RWPE1 (cell line): ENCODE measurements at regions not wholly inside any gene's neighbourhood (a gene's known extent, or its start where the extent isn't known, plus 50 kb on each side); places are given as distances from the start of the nearest gene placed in this dataset.

Experiments used
- CTCF ChIA-PET: fragments of 350-600 bp; sonication (Branson Sonifier 250); formaldehyde crosslinking; extraction: SDS; loops from one replicate; lab custom pipeline; 2021; lab: Yijun Ruan, JAX
- POLR2A ChIA-PET: fragments of 400-600 bp; formaldehyde crosslinking; extraction: SDS; loops from one replicate; lab custom pipeline; 2020; ENCODE audit warnings: antibody characterized with exemption; ENCODE audit not compliant: low non-redundant PET; lab: Yijun Ruan, JAX
- DNase-seq: peaks from one replicate; pipeline ENCODE4 v3.0.0; 2012; ENCODE audit warnings: low spot score
- H3K27ac ChIP-seq: fragments of 450-650 bp; 2 replicates; pipeline ENCODE4 v1.5.1; 2017
- TF ChIP-seq, protein P1 (sequence below): fragments of 450-650 bp; conservative IDR thresholded peaks from 2 replicates; pipeline ENCODE4 v1.5.1; 2017; ENCODE audit warnings: low read depth, mild to moderate bottlenecking

DNA sequence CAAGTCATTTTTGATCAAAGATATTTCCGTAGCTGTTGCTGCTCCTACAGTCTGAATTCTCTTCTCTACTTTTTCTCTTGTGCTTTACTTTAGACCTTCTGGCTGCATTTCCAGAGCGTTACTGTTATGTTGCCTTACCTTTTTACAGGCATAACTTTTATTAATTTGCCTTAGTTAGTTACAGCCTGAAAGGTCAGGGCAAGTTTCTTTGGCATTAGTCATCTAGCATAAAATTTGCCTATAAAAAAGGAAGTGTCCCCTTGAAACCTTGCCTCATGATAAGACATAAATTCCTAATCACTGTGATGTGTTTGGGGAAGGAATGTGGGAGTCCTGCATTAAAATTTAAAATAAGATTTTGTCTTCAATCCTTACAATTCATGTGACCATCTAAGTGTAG is 618.5 kb downstream of the NR2F2 start:
- POLR2A ChIA-PET: no interaction called here

DNA sequence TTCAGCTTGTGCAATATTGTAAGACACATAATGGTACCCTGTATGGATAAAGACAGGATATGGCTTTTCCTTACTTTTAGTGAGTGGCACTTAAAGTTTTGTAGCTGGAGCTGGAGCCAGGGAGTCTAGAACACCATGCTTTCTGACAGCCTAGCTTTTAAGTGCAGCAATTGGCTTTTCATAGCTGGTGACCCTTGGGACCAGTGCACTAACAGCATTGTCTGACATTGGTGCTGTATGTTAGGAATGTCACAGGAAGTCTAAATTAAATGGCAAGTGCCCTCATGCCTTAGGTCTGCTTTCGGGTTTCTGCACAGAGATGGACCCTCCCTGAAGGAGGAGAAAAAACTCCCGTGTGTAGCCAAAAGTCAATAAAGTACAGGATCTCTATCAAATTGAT is 628.2 kb downstream of the NR2F2 start:
- DNase-seq: no peak
- POLR2A ChIA-PET: no interaction called here
- TF ChIP-seq, protein P1, sequence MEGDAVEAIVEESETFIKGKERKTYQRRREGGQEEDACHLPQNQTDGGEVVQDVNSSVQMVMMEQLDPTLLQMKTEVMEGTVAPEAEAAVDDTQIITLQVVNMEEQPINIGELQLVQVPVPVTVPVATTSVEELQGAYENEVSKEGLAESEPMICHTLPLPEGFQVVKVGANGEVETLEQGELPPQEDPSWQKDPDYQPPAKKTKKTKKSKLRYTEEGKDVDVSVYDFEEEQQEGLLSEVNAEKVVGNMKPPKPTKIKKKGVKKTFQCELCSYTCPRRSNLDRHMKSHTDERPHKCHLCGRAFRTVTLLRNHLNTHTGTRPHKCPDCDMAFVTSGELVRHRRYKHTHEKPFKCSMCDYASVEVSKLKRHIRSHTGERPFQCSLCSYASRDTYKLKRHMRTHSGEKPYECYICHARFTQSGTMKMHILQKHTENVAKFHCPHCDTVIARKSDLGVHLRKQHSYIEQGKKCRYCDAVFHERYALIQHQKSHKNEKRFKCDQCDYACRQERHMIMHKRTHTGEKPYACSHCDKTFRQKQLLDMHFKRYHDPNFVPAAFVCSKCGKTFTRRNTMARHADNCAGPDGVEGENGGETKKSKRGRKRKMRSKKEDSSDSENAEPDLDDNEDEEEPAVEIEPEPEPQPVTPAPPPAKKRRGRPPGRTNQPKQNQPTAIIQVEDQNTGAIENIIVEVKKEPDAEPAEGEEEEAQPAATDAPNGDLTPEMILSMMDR: no peak
- H3K27ac ChIP-seq: no peak overlapping the region
- CTCF ChIA-PET: no interaction called here

More for the DNA sequence above, 618.5 kb downstream of the NR2F2 start:
- TF ChIP-seq, protein P1: no peak
- CTCF ChIA-PET: interaction anchor here (0.6 kb wide), 1 partner anchor 1577 kb away, joined by 3 read pairs; no protein-coding TSS in a partner anchor
- no peak for DNase-seq
- no peak overlapping the region for H3K27ac ChIP-seq

DNA sequence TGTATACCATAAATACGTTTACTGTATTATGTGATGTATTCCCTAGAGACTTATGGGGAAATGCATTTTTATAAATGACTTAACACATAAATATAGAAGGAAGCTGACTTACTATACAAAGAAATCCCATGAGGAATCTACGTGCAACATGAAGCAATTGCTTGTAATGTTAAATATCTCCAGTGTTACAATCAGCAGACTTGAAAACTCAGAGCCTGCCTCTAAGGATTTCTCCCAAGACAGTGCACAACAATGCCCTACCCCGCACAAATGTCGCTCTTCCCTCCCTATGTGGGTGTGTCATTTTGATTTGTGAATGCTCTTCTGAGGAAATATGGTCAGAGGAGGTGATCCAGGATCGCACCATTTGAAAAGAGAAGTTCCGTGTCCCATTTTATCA is 629.0 kb downstream of the NR2F2 start:
- no peak for DNase-seq
- CTCF ChIA-PET: interaction anchor here (0.6 kb wide), 1 partner anchor 1862 kb away, joined by 3 read pairs; no protein-coding TSS in a partner anchor
- H3K27ac ChIP-seq: no peak overlapping the region
- TF ChIP-seq, protein P1: no peak
- POLR2A ChIA-PET: no interaction called here

- TF ChIP-seq, protein P1: no peak
- no peak for DNase-seq
- ChIA-PET POLR2A (no interaction called here), CTCF (no interaction called here)
- no peak overlapping the region for H3K27ac ChIP-seq
Measured at GRCh38 chr15:96960711-96961480, 630.4 kb downstream of the NR2F2 start.

DNA sequence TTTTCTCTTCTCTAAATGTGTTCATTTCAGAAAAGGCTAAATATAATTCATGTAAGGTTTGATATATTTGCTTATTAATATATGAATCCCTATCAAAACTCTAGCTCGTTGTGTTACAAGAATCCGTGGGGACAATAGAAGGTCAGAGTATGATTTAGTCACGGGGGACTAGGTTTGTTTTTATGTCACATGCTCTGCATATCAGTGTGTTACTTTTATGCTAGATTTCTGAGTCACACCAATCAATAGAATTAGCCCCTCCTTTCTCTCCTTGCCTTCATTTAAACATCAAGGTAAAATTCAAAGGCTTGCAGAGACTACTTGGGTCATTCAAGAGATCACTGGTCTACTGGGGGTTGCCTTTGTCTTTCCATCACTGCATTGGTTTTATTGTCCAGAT is 636.1 kb downstream of the NR2F2 start:
- H3K27ac ChIP-seq: no peak overlapping the region
- TF ChIP-seq, protein P1: no peak
- ChIA-PET CTCF (no interaction called here), POLR2A (no interaction called here)
- DNase-seq: no peak

DNA sequence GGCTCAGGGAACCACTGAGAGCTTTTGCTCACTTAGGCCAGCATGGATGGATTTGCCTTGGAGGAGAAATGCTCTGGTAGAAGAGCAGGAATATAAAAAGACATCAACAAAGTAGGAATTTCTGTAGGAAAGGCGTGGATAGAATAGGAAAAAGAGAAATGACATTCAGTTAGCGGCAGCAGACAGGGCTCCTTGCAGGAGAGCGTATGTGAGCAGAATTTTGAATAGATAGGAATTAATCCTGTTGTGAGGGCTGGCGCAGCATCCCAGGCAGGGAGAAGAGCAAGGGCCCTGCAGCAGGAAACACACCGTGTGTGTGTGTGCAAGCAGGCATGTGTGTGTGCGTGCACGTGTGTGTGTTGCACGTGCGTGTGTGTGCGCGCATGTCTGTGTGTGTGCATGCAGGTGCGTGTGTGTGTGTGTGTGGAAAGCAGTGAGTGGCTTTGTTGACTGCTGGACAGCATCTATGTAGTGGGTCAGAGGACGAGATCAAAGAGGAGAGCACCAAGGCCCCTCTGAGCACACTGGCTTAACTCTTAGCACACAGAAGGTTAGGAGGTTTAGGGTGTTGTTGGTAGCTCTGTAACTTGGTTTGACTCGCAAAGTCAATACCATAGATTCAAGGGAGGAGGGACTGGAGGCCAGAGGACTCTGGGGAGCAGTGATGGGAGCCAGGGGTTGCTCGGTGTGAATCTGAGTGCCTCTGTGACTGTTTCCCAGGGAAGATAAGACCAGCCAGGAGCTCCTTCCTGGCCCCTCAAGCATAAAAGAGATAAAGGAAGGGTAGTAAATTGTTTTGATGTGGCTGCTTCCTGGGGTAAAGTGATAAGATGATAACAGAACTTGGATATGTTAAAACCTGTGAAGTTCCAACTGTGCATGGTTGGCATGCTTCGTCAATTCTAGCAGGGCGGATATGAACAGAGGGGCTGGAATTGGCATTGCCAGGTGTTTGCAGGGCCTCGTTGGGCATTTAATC is 639.5 kb downstream of the NR2F2 start:
- no peak for DNase-seq
- ChIA-PET CTCF (interaction anchor here (0.7 kb wide), 1 partner anchor 23 kb away, joined by 3 read pairs; no protein-coding TSS in a partner anchor), POLR2A (no interaction called here)

More for the DNA sequence above, 639.5 kb downstream of the NR2F2 start:
- no peak overlapping the region for H3K27ac ChIP-seq
- TF ChIP-seq, protein P1: no peak
